ENCODE measurements at regions not wholly inside any gene's neighbourhood (a gene's known extent, or its start where the extent isn't known, plus 50 kb on each side); places are given as distances from the start of the nearest gene placed in this dataset.
"Not testable (repeated sequence)": the region's sequence is repeated elsewhere in the genome, so short reads cannot be mapped to it uniquely, and the experiment has no call there.

- H3K36me3 ChIP-seq, result no peaks in the 10 kb centered on the region
- no peak overlapping the region for H3K4me3 ChIP-seq
- TF ChIP-seq POLR2A (IDR thresholded peaks at IDR 0.05) (no peak), CTCF (IDR thresholded peaks at IDR 0.05) (no peak)
- no peak overlapping the region for H3K27ac ChIP-seq
- intact Hi-C loops (cut with DNase I), result no loop called here
- H3K9me3 ChIP-seq, result no peaks in the 10 kb centered on the region
- H3K4me1 ChIP-seq, result no peaks in the 10 kb centered on the region
- DNase-seq (no peak), ATAC-seq (no peak)
- WGBS (ENCODE audit: insufficient coverage, low coverage, low lambda C conversion rate, missing lambda C conversion rate), result 72% methylated on average over 1 of the region's 1 CpG
- no peaks in the 10 kb centered on the region for H3K27me3 ChIP-seq
These were observed 629.5 kb downstream of the TRHDE start for GRCh38 chr12:72901685-72902084.

GRCh38 chr12:72925716-72926115, 653.5 kb downstream of the TRHDE start:
- no peaks in the 10 kb centered on the region for H3K4me1 ChIP-seq
- DNase-seq (no peak), ATAC-seq (no peak)
- no peak overlapping the region for H3K27ac ChIP-seq
- no peak overlapping the region for H3K4me3 ChIP-seq
- H3K9me3 ChIP-seq, result no peaks in the 10 kb centered on the region
- no peaks in the 10 kb centered on the region for H3K27me3 ChIP-seq
- no peaks in the 10 kb centered on the region for H3K36me3 ChIP-seq
- TF ChIP-seq CTCF (IDR thresholded peaks at IDR 0.05) (no peak), POLR2A (IDR thresholded peaks at IDR 0.05) (no peak)
- WGBS (ENCODE audit: insufficient coverage, low coverage, low lambda C conversion rate, missing lambda C conversion rate), result 100% methylated on average over 1 of the region's 2 CpGs
- intact Hi-C loops (cut with DNase I), result no loop called here

- intact Hi-C loops (cut with DNase I); H3K27ac ChIP-seq; DNase-seq; H3K4me1 ChIP-seq; H3K27me3 ChIP-seq; H3K36me3 ChIP-seq; H3K4me3 ChIP-seq; H3K9me3 ChIP-seq; ATAC-seq: not testable (repeated sequence)
- 86% methylated on average over 7 of the region's 7 CpGs for WGBS (ENCODE audit: insufficient coverage, low coverage, low lambda C conversion rate, missing lambda C conversion rate)
These were observed 659.7 kb downstream of the TRHDE start for GRCh38 chr12:72931838-72932237.

- ATAC-seq (no peak), DNase-seq (no peak)
- H3K27me3 ChIP-seq, result no peaks in the 10 kb centered on the region
- H3K4me1 ChIP-seq, result no peaks in the 10 kb centered on the region
- no peaks in the 10 kb centered on the region for H3K36me3 ChIP-seq
- 67% methylated on average over 1 of the region's 1 CpG for WGBS (ENCODE audit: insufficient coverage, low coverage, low lambda C conversion rate, missing lambda C conversion rate)
- no peak overlapping the region for H3K27ac ChIP-seq
- intact Hi-C loops (cut with DNase I), result no loop called here
- no peaks in the 10 kb centered on the region for H3K9me3 ChIP-seq
- no peak overlapping the region for H3K4me3 ChIP-seq
- TF ChIP-seq POLR2A (IDR thresholded peaks at IDR 0.05), result no peak
- no peak for TF ChIP-seq CTCF (IDR thresholded peaks at IDR 0.05)
These were observed 665.3 kb downstream of the TRHDE start for GRCh38 chr12:72937486-72937885.

- DNase-seq (no peak), ATAC-seq (no peak)
- Histone ChIP-seq H3K36me3 (no peaks in the 10 kb centered on the region), H3K9me3 (no peaks in the 10 kb centered on the region), H3K27me3 (no peaks in the 10 kb centered on the region), H3K27ac (no peak overlapping the region), H3K4me1 (no peaks in the 10 kb centered on the region), H3K4me3 (no peak overlapping the region)
- no peak for TF ChIP-seq CTCF (IDR thresholded peaks at IDR 0.05)
- no peak for TF ChIP-seq POLR2A (IDR thresholded peaks at IDR 0.05)
- intact Hi-C loops (cut with DNase I), result no loop called here
- WGBS (ENCODE audit: insufficient coverage, low coverage, low lambda C conversion rate, missing lambda C conversion rate), result 74% methylated on average over 3 of the region's 3 CpGs
These were observed 685.3 kb downstream of the TRHDE start for GRCh38 chr12:72957454-72957853.
